Esophagus muscularis mucosa (tissue), 4 donors: ENCODE measurements at regions not wholly inside any gene's neighbourhood (a gene's known extent, or its start where the extent isn't known, plus 50 kb on each side); places are given as distances from the start of the nearest gene placed in this dataset.
"Not testable (repeated sequence)": the region's sequence is repeated elsewhere in the genome, so short reads cannot be mapped to it uniquely, and the experiment has no call there.

Experiments used
- DNase-seq: peaks from one replicate; pipeline ENCODE4 v3.0.0-alpha.2; 2017; ENCODE audit errors: extremely low spot score
- H3K27ac ChIP-seq, 4 donors: fragments of 200-600 bp; sonication (generic); replicated peaks in 1 of 4; 1 replicate in 3 of 4; 2 replicates in 1 of 4; pipeline ENCODE4 v1.5.1; 2016 to 2019; ENCODE audit warnings: mild to moderate bottlenecking in 1 of 4
- H3K27me3 ChIP-seq, 4 donors: fragments of 200-600 bp; sonication (generic); one replicate each; pipeline versions ENCODE4 v1.5.1 to v1.6.0; 2016 to 2019
- H3K36me3 ChIP-seq, 4 donors: fragments of 200-600 bp; sonication (generic); one replicate each; pipeline ENCODE4 v1.5.1; 2016 to 2019
- H3K4me1 ChIP-seq, 4 donors: fragments of 200-600 bp; sonication (generic); one replicate each; pipeline ENCODE4 v1.5.1; 2016 to 2019
- H3K4me3 ChIP-seq, 4 donors: fragments of 200-600 bp; sonication (generic); 1 replicate in 2 of 4; 2 replicates in 2 of 4; pipeline ENCODE4 v1.5.1; 2016 to 2019; ENCODE audit warnings: mild to moderate bottlenecking in 4 of 4, moderate library complexity in 1 of 4
- H3K9me3 ChIP-seq, 4 donors: fragments of 200-600 bp; sonication (generic); 1 replicate in 3 of 4; 2 replicates in 1 of 4; pipeline ENCODE4 v1.5.1; 2016 to 2019
- CTCF ChIP-seq, 3 experiments: fragments of 200-600 bp in 2 of 3; fragments of 450-650 bp in 1 of 3; sonication (generic) in 2 of 3; IDR thresholded peaks; one replicate each; pipeline ENCODE4 v1.5.1; 2017 to 2019; ENCODE audit warnings: antibody characterized with exemption in 3 of 3, mild to moderate bottlenecking in 2 of 3, moderate library complexity in 1 of 3
- EP300 ChIP-seq: sonication (generic); formaldehyde crosslinking; IDR thresholded peaks from one replicate; pipeline ENCODE4 v1.6.1; 2017; ENCODE audit warnings: antibody characterized with exemption
- POLR2A ChIP-seq: fragments of 450-650 bp; IDR thresholded peaks from one replicate; pipeline ENCODE4 v1.6.1; 2017; ENCODE audit warnings: antibody characterized with exemption, moderate library complexity, mild to moderate bottlenecking, low read depth
- POLR2AphosphoS5 ChIP-seq, 2 donors: sonication (generic); formaldehyde crosslinking; IDR thresholded peaks; one replicate each; pipeline ENCODE4 v1.6.1; 2017; ENCODE audit warnings: antibody characterized with exemption in 2 of 2
- WGBS: methylation state at CpG from one replicate; pipeline ENCODE4 v1.1.5; 2018; 5-methylcytosine and 5-hydroxymethylcytosine counted together
- intact Hi-C: fragments of 100-400 bp; cut with DNase I; formaldehyde crosslinking; loops from one replicate; pipeline ENCODE4 v1.15.1; 2023

- Histone ChIP-seq H3K9me3 (no peaks in the 10 kb centered on the region), H3K27ac (no peak overlapping the region), H3K4me1 (no peaks in the 10 kb centered on the region), H3K27me3 (no peaks in the 10 kb centered on the region), H3K36me3 (no peaks in the 10 kb centered on the region), H3K4me3 (no peak overlapping the region)
- no peak for TF ChIP-seq EP300
- no peak for TF ChIP-seq POLR2AphosphoS5 (IDR thresholded peaks at IDR 0.05)
- no peak for TF ChIP-seq POLR2A
- TF ChIP-seq CTCF (IDR thresholded peaks at IDR 0.05): no peak
- intact Hi-C loops: no loop called here
- WGBS: 68% methylated on average over 3 of the region's 3 CpGs
- DNase-seq: no peak
Observed at GRCh38 chr14:66249544-66249943, 236.6 kb upstream of the CCDC196 start.

- Histone ChIP-seq H3K27ac (no peak overlapping the region), H3K4me3 (no peak overlapping the region), H3K36me3 (no peaks in the 10 kb centered on the region), H3K9me3 (no peaks in the 10 kb centered on the region), H3K27me3 (no peaks in the 10 kb centered on the region), H3K4me1 (no peaks in the 10 kb centered on the region)
- intact Hi-C loops: no loop called here
- WGBS: 80% methylated on average over 3 of the region's 3 CpGs
- no peak for DNase-seq
- TF ChIP-seq POLR2AphosphoS5 (IDR thresholded peaks at IDR 0.05) (no peak), POLR2A (no peak), EP300 (no peak)
Observed at GRCh38 chr14:66254038-66254437, 232.1 kb upstream of the CCDC196 start.

- Histone ChIP-seq H3K36me3 (no peaks in the 10 kb centered on the region), H3K9me3 (no peaks in the 10 kb centered on the region), H3K27me3 (no peaks in the 10 kb centered on the region), H3K27ac (no peak overlapping the region), H3K4me3 (no peak overlapping the region), H3K4me1 (no peaks in the 10 kb centered on the region)
- intact Hi-C loops: no loop called here
- 89% methylated on average over 1 of the region's 1 CpG for WGBS
- DNase-seq: no peak
- TF ChIP-seq POLR2A: no peak
- no peak for TF ChIP-seq CTCF (IDR thresholded peaks at IDR 0.05)
- no peak for TF ChIP-seq EP300
- no peak for TF ChIP-seq POLR2AphosphoS5 (IDR thresholded peaks at IDR 0.05)
Observed at GRCh38 chr14:66268802-66269334, 217.3 kb upstream of the CCDC196 start.

- no peaks in the 10 kb centered on the region for H3K36me3 ChIP-seq
- TF ChIP-seq CTCF (IDR thresholded peaks at IDR 0.05) (no peak), EP300 (no peak), POLR2AphosphoS5 (IDR thresholded peaks at IDR 0.05) (no peak), POLR2A (no peak)
- no peak overlapping the region for H3K4me3 ChIP-seq
- H3K27me3 ChIP-seq: no peaks in the 10 kb centered on the region
- DNase-seq: no peak
- 77% methylated on average over 1 of the region's 1 CpG for WGBS
- no peaks in the 10 kb centered on the region for H3K4me1 ChIP-seq
- H3K9me3 ChIP-seq: no peaks in the 10 kb centered on the region
- intact Hi-C loops: no loop called here
- no peak overlapping the region for H3K27ac ChIP-seq
Observed at GRCh38 chr14:66272221-66272620, 213.9 kb upstream of the CCDC196 start.

- no peak for DNase-seq
- intact Hi-C loops: no loop called here
- Histone ChIP-seq H3K4me3 (no peak overlapping the region), H3K9me3 (no peaks in the 10 kb centered on the region), H3K4me1 (no peaks in the 10 kb centered on the region), H3K27me3 (no peaks in the 10 kb centered on the region), H3K27ac (no peak overlapping the region), H3K36me3 (no peaks in the 10 kb centered on the region)
- TF ChIP-seq POLR2AphosphoS5 (IDR thresholded peaks at IDR 0.05): no peak
- TF ChIP-seq POLR2A: no peak
- no peak for TF ChIP-seq CTCF (IDR thresholded peaks at IDR 0.05)
- TF ChIP-seq EP300: no peak
- no CpG with 5 or more reads among the region's 1 CpG for WGBS
Observed at GRCh38 chr14:66273261-66273832, 212.8 kb upstream of the CCDC196 start.

GRCh38 chr14:66278418-66278817, 207.8 kb upstream of the CCDC196 start:
- H3K9me3 ChIP-seq, H3K27me3 ChIP-seq, intact Hi-C loops, DNase-seq, H3K4me3 ChIP-seq, H3K27ac ChIP-seq, H3K4me1 ChIP-seq, H3K36me3 ChIP-seq: not testable (repeated sequence)
- WGBS: 92% methylated on average over 3 of the region's 3 CpGs
